Epidermal melanocyte (primary cell): ENCODE measurements at regions not wholly inside any gene's neighbourhood (a gene's known extent, or its start where the extent isn't known, plus 50 kb on each side); places are given as distances from the start of the nearest gene placed in this dataset.
"Not testable (repeated sequence)": the region's sequence is repeated elsewhere in the genome, so short reads cannot be mapped to it uniquely, and the experiment has no call there.

Experiments
- DNase-seq: peaks from one replicate; pipeline ENCODE4 v3.0.0; 2011; ENCODE audit warnings: low spot score; ENCODE audit not compliant: insufficient read length

DNA sequence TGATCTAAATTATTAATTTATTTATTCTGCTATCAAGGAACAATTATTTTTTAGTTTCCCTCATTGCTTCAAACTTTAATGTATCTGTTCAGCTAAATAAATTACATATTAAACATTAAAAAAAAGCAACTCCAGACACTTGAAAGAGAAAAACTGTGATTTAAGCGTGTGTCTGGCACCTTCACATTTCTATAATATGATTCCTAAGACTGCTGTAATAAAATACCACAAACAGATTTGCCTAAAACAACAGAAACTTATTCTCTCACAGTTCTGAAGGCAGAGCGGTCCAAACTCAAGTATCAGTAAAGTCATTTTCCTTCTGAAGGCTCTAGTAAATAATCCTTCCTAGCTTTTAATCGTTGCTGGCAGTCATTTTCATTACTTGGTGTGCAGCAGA is 580.4 kb upstream of the KCND2 start:
- no peak for DNase-seq

DNA sequence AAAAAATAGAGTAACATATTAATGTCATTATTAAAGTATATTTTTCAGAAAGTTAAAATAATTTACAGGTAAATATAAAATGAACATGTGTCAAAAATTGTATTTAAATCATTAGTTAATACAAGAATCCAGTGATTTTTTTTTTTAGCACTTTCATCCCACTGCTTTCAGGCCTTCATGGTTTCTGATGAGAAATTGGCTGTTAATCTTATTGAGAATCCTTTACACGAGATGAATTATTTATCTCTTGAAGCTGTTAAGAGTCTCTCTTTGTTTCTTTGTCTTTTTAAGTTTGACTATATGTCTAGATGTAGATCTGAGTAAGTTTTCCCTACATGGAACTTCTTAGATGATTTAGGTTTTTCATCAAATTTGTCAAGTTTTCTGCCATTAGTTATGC is 578.5 kb upstream of the KCND2 start:
- no peak for DNase-seq

DNA sequence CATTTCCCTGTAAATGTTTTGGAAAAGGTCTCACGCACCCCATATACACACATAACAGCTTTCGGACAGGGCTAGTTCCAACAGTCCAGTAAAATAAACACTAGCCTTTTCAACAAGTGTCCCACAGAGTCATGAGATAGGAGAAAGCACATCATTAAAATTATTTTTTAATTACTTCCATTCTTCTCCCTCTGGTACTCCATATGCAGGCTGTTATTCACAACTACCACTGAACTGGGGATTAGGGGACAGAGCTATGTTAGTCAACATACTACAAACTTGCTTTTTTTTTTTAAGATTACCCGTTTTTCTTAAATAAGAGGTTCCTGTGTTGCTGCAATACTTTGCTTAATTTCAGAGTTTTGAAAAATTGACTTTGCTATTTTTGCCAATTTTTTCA is 576.6 kb upstream of the KCND2 start:
- no peak for DNase-seq

DNA sequence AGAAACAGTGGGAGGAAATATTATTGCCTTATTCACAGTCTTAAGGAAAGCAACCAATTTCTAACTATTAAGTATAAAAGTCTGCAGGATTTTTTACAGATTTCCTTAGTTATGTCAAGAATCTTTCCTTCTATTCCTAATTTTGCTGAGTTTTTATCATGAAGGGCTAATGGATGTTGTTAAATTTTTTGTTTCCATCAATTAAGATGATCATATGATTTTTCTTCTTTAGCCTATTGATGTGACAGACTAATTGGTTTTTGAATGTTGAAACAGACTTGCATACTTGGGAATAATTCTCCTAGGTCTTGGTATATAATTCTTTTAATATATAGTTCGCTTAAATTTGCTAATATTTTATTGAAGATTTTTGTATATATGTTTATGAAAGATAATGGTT is 569.1 kb upstream of the KCND2 start:
- no peak for DNase-seq

DNA sequence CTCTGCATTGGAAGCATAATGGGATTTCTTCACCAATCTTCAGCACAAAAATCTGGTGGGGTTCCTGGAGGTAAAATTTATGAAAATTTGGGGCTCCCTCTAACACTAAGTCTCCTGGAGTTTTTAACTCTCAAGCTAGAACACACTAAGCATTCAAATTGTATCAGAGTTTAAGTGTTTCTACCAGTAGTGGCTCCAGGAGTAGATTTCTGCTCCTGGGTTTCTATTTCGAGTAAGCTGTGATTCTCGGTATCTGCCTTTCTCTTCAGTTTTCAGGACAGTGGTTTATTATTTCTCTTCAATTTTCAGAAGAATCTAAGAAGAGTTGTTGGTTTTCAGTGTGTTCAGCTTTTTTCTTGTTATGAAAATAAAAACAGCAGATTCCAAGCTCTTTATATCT is 566.4 kb upstream of the KCND2 start:
- DNase-seq = no peak

DNA sequence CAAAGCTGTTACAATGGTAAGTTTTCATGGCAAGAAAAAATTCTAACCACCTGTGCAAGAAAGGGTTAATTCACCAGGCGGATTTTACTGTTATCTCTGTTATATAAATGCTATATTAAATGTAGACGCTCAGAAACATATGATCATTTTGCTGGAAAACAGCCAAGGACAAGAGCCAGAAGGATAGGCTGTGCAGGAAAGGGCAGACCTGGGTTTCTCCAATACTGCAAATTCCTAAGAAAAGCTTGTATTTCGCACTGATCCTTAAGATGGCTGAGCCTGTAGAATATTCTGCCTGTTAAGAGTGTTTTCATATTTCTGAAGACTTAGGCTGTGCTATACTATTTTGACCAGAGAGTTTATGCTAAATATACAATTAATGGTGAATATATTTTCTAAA is 564.1 kb upstream of the KCND2 start:
- DNase-seq = no peak

DNA sequence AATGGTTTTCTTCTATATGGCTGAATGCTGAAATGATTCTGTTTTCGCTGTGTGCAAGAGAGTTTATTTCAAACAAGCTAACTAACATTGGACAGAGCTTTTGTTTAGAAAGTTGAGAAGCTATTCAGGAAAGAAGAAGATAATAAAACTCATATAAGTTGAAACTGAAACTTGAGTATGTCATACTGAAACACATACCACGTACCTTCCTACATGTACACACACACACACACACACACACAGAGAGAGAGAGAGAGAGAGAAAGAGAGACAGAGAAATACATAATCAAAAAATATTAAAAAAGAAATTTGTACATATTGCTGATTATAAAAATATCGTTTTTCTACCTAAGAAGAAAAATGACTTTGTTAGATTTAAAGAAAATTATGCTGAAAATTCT is 561.9 kb upstream of the KCND2 start:
- DNase-seq = no peak

DNA sequence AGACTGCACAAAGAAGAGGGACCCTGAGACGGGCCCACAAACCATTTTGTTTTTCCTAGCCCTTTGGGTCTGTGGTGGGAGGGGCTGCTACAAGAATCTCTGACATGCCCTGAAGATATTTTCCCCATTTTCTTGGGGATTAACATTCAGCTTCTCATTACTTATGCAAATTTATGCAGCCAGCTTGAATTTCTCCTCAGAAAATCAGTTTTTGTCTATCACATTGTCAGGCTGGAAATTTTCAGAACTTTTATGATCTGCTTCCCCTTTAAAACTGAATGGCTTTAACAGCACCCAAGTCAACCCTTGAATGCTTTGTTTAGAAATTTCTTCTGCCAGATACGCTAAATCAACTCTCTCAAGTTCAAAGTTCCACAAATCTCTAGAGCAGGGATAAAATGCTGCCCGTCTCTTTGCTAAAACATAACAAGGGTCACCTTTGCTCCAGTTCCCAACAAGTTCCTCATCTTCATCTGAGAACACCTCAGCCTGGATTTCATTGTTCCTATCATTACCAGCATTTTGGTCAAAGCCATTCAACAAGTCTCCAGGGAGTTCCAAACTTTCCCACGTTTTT is 560.0 kb upstream of the KCND2 start:
- no peak for DNase-seq

DNA sequence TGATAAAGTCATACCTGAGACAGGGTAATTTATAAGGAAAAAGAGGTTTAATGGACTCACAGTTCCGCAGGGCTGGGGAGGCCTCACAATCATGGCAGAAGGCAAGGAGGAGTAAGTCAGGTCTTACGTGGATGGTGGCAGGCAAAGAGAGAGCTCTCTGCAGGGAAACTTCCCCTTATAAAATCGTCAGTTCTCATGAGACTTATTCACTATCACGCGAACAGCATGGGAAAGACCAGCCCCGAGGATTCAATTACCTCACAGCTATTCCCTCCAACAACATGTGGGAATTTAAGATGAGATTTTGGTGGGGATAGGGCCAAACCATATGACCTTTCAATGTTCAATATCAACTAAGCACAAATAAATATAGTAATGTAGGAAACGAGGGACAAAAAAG is 559.4 kb upstream of the KCND2 start:
- DNase-seq = no peak

DNA sequence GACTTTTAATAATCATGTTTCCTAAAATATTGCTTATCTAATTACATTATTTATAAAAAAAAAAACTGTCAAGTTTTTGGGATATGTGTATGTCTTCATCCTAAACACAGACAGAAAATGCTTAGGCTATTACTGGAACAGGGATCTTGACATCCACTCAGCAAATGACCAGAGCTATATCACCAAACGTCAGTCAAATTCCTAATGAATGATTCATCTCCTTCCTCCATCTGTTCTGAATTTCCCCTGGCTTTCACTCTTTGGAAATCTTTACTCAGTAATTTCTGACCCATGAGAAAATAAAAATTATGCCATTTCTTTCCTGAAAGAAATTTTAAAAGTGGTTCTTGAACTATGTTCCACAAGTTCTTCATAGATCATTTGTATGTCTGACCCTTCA is 552.4 kb upstream of the KCND2 start:
- DNase-seq = peak; percentile 25

DNA sequence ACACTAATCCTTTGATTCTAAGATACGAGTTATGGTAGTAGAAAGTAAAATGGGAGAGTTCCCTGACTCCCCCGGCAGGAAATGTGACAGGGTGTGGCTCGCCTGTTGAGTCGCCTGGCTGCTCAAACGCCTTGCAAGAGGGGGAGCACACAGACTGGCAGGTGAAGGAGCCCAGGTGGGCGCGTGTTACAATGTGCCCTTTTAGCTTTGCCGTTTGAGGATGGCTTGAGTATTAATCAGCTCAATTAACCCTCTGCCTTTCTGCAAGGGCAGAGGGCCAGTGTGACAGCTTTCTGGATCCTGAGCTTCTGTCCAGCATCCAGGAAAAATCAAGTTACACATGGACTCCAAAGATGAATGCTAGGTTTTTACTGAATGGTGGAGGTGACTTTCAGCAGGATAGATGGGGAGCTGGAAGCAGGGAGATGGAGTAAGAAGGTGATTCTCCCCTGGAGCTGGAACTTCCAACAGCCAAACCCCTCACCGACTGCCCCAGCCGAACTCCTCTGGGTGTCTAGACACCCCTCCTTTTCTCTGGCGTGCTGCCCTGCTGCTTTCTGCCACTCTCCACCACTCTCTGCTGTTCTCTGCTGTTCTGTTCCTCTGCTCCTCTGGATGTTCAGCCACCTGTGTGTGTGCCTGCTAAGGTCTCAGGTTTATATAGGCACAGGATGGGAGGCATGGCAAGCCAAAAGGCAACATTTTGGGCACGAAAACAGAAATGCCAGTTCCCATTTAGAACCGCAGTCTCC is 548.8 kb upstream of the KCND2 start:
- DNase-seq = no peak

DNA sequence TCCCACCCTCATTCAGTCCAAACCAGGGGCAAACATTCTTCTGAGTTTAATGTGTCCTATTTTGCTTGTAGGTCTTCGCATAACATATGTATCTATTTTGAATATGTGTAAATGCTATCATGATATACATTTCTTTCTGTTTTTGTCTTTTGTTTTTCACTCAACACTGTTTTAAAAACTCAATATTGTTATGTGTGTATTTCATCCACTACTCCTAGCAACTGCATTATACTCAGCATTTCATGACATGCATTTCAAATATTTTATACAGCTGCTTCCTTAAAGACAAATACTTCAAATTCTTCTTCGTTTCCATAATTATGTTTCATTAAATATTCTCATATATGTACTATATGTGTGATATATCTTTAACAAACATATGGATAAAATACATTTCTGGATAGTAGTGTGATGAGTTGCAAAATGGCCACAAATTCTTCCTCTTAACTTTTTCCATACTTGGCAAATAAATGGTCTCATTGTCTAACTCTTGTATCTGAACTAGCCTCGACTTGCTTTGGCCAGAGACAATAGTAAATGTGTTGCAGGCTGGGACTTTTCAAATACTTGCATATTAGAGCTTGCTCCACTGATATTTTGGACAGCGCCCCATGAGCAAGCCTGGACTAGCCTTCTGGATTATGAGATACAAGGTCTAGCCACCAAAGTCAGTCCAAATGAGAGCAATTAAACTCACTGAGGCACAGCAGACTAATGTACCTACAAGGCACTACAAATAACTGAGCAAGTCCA is 539.7 kb upstream of the KCND2 start:
- DNase-seq = no peak

DNA sequence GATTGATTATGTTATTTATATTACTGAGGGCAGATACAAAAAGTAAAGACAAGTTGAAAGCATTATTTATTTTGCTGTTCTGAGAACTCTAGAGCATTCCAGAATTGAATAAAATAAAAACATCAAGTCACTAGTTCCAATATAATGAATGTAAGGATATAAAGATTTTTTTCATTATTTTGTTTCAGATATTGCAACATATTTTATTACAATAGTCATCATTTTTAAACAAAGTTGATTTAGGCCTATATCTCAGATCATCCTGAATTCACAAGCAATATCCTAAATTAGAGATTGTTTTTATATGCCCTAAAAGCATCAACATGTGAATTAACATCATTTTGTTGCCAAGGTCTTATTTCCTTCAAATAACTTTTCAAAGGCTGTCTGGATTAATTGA is 535.6 kb upstream of the KCND2 start:
- no peak for DNase-seq

DNA sequence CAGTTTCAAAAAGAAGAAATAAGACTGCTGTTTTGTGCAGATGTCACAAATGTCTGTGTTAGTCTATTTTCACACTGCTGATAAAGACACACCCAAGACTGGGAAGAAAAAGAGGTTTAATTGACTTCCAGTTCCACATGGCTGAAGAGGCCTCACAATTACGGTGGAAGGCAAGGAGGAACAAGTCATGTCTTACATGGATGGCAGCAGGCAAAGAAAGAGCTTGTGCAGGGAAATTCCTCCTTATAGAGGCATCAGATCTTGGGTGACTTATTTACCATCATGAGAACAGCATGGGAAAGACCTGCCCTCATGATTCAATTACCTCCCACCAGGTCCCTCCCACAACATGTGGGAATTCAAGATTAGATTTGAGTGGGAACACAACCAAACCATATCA is 527.7 kb upstream of the KCND2 start:
- not testable (repeated sequence) for DNase-seq

DNA sequence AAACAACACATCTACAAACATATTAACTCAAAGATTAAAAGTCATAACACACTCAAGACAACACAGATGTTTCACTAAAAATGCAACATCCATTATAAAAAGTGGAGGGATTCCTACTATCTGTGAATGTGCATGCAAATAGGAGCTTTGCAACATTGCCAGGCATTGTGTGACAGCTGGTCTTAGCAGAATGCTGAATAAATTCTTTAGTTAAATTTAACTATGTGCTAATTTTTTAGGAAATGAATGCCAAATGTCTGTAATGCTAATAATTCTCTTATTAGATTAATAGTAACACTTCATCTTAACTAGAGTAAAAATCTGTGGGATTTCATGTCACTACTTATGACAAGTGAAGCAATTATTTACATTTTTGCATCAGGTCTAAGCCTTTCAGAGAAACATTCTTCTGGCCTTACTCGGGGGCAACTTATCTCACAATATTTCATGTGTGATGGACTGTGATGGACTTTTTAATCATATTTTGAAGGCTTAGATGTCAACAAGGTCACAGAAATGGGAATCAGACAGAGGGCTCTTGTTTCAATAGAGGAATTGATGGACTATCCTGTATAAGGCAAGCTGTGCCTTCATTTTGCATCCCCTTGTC is 524.6 kb upstream of the KCND2 start:
- no peak for DNase-seq

DNA sequence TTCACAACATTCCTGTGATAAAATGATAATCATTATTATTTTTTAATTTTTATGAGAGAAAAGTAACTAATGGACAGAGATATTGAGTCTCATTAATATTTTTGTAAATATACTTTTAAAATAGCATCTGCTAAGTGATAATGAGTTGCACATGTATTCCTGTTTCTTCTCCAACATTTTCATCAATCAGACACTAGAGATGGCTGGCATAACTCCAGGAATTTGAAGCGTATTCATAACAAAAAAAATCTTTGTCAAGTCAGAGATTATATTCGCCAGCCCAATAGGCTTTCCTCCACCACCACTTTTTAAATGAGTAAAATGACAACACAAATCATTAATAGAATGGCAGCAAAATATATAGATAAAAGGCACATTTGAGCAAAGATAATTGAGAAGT is 524.0 kb upstream of the KCND2 start:
- no peak for DNase-seq

DNA sequence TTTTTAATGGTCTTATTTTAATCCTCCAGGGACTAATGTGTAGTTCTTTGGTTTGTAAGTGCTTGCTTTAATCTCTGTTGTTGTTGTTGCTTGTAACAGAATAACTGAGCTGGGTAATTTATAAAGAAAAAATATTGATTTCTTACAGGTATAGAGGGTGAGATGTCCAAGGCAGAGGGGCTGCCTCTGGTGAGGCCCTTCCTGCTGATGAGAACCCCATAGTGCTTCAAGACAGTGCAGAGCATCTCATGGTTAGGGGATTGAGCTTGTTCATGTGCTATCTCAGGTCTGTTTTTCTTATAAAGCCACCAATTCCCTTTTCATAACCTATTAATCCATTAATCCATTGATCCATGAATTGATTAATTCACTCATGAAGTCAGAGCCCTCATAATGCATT is 516.3 kb upstream of the KCND2 start:
- DNase-seq = no peak

DNA sequence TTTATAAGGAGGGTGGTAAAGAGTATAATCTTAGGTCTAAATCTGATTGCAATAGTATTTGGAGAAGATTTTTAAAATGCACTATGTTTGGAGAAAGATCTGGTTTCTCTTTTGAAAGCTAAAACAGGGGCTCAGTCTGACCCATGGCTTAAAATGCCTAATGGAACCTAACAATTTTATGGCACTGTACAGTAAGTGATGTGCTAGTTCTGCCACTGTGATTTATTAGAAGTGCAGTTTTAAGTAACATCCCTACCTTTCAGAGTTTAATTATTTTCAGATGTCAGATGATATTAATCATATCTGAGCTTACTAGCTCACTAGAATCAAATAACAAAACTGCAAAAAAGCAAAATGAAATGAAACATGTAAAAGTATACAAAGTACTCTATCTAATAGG is 514.7 kb upstream of the KCND2 start:
- DNase-seq = no peak

DNA sequence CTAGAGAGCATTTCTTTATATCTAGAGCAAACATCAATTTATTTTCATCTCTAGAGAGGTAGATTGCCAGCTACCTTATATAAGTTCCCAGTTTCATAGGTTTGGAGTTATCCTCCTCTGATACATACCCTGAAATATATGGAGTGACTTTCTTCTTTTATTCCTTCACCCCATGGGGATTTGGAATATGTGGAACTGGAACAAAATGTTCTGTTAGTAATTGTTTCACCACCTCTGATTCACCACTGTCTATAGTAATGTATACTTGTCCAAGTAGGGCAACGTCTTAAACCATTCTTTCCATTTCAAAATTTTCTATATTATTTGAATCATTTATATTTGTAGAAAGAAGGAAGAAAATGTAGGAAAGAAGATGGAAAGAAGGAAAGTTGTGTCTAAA is 511.2 kb upstream of the KCND2 start:
- DNase-seq = no peak

DNA sequence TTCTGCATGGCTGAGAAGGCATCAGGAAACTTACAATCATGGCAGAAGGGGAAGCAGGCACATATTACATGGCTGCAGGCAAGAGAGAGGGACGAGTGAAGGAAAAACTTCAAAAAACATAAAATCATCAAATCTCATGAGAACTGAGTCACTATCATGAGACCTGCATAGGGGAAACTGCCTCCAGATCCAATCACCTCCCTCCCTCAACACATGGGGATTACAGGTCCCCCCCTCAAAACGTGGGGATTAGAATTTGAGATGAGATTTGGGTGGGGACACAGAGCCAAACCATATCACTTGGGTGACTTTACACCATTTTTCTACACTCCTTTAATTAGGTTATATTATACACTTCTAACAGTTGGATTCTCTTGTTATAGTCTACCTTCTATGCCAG is 490.7 kb upstream of the KCND2 start:
- no peak for DNase-seq

DNA sequence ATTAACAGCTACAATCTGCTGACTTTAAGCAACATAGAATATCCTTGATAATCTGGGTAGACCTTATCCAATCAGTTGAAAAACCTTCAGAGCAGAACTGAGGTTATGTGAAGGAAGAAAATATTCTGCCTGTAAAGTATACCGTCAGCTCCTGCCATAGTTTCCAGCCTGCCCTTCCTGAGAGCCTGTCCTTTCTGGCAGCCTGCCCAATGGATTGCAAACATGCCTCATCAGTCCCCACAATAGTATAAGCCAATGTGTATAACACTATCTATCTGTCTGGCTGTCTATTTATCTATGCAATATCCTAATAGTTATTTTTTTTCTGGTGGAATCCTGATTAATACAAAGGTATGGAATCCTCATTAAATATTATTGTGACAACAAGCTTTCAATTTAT is 489.2 kb upstream of the KCND2 start:
- DNase-seq = no peak

DNA sequence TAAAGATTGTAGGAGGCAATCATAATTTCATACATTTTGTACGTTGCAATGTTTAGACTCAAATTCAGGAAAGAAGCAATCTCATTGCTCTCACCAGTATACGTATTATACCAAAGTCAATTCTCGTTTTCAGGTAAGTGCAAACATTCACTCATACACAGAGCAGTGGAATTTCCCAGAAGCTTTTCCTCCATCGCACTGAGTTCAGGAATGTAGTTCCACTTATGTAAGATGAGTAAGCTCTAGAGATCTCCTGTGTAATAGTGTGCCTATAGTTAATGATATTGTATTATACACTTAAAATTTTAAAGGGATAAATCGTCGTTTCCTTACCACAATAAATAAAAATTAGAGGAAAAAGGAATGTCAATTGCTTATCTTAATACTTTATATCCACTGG is 470.8 kb upstream of the KCND2 start:
- no peak for DNase-seq
